ENCODE measurements at regions not wholly inside any gene's neighbourhood (a gene's known extent, or its start where the extent isn't known, plus 50 kb on each side); places are given as distances from the start of the nearest gene placed in this dataset.

GRCh38 chr11:32259641-32260081 is 168.8 kb downstream of the RCN1 start:
- no peaks in the 10 kb centered on the region for H3K27me3 ChIP-seq
- TF ChIP-seq POLR2A (IDR thresholded peaks at IDR 0.05) = no peak
- no peak for TF ChIP-seq CTCF (IDR thresholded peaks at IDR 0.05)
- intact Hi-C loops (cut with DNase I; ENCODE audit: low total_unique reads) = no loop called here

GRCh38 chr11:32262367-32262766 is 171.5 kb downstream of the RCN1 start:
- intact Hi-C loops (cut with DNase I; ENCODE audit: low total_unique reads) = no loop called here
- no peak for DNase-seq
- TF ChIP-seq POLR2A (IDR thresholded peaks at IDR 0.05) (no peak), CTCF (IDR thresholded peaks at IDR 0.05) (no peak)
- no peaks in the 10 kb centered on the region for H3K9me3 ChIP-seq
- H3K36me3 ChIP-seq = no peaks in the 10 kb centered on the region
- H3K4me3 ChIP-seq = no peak overlapping the region
- H3K27ac ChIP-seq = no peak overlapping the region
- no peaks in the 10 kb centered on the region for H3K4me1 ChIP-seq
- H3K27me3 ChIP-seq = no peaks in the 10 kb centered on the region

More at GRCh38 chr11:32259641-32260081, 168.8 kb downstream of the RCN1 start:
- no peak overlapping the region for H3K4me3 ChIP-seq
- H3K36me3 ChIP-seq = no peaks in the 10 kb centered on the region
- no peaks in the 10 kb centered on the region for H3K9me3 ChIP-seq
- no peak for DNase-seq
- no peaks in the 10 kb centered on the region for H3K4me1 ChIP-seq
- no peak overlapping the region for H3K27ac ChIP-seq

- Histone ChIP-seq H3K27ac (no peak overlapping the region), H3K36me3 (no peaks in the 10 kb centered on the region), H3K27me3 (no peaks in the 10 kb centered on the region), H3K4me3 (no peak overlapping the region), H3K4me1 (no peaks in the 10 kb centered on the region), H3K9me3 (no peaks in the 10 kb centered on the region)
- no peak for DNase-seq
- intact Hi-C loops (cut with DNase I; ENCODE audit: low total_unique reads) = no loop called here
- no peak for TF ChIP-seq CTCF (IDR thresholded peaks at IDR 0.05)
- no peak for TF ChIP-seq POLR2A (IDR thresholded peaks at IDR 0.05)
Measured at GRCh38 chr11:32265911-32266310, 169.4 kb downstream of the WT1 start.

GRCh38 chr11:32266601-32267000 is 168.7 kb downstream of the WT1 start:
- H3K27ac ChIP-seq = peak overlapping the region in 1 of 2 donors; percentile 13
- H3K4me3 ChIP-seq = no peak overlapping the region
- TF ChIP-seq CTCF (IDR thresholded peaks at IDR 0.05) = no peak
- no peak for TF ChIP-seq POLR2A (IDR thresholded peaks at IDR 0.05)
- no peaks in the 10 kb centered on the region for H3K9me3 ChIP-seq
- intact Hi-C loops (cut with DNase I; ENCODE audit: low total_unique reads) = no loop called here
- no peaks in the 10 kb centered on the region for H3K27me3 ChIP-seq
- no peaks in the 10 kb centered on the region for H3K4me1 ChIP-seq
- H3K36me3 ChIP-seq = no peaks in the 10 kb centered on the region
- DNase-seq = no peak

GRCh38 chr11:32267679-32268187 is 167.6 kb downstream of the WT1 start:
- no peak overlapping the region for H3K4me3 ChIP-seq
- H3K27me3 ChIP-seq = no peaks in the 10 kb centered on the region
- intact Hi-C loops (cut with DNase I; ENCODE audit: low total_unique reads) = no loop called here
- H3K27ac ChIP-seq = no peak overlapping the region
- no peaks in the 10 kb centered on the region for H3K4me1 ChIP-seq
- TF ChIP-seq POLR2A (IDR thresholded peaks at IDR 0.05) (no peak), CTCF (IDR thresholded peaks at IDR 0.05) (no peak)
- H3K36me3 ChIP-seq = no peaks in the 10 kb centered on the region
- H3K9me3 ChIP-seq = no peaks in the 10 kb centered on the region
- no peak for DNase-seq
